ENCODE measurements at regions not wholly inside any gene's neighbourhood (a gene's known extent, or its start where the extent isn't known, plus 50 kb on each side); places are given as distances from the start of the nearest gene placed in this dataset.

DNA sequence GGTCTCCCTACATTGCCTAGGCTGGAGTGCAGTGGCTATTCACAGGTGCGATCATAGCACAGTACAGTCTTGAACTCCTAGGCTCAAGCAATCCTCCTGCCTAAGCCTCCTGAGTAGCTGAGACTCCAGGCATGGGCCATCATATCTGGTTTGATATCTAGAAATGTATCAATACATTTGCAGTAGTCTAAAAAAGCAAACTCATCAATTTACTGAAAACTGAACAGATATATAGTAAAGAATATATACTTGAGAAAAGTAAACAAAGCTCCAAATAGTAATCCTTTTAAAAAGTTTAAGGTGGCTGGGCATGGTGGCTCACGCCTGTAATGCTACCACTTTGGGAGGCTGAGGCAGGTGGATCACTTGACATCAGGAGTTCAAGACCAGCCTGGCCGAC, 57.1 kb upstream of the KMT2C start:
- no peak for TF ChIP-seq CTCF (IDR thresholded peaks at IDR 0.05; ENCODE audit: insufficient read depth, low read length)
- no peak for TF ChIP-seq POLR2AphosphoS5 (IDR thresholded peaks at IDR 0.05; ENCODE audit: low read depth)
- no peak for TF ChIP-seq REST (IDR thresholded peaks at IDR 0.05; ENCODE audit: insufficient replicate concordance, low read depth)
- no peak for TF ChIP-seq GABPA (IDR thresholded peaks at IDR 0.05; ENCODE audit: low read depth)
- no peak for TF ChIP-seq SPI1 (IDR thresholded peaks at IDR 0.05; ENCODE audit: borderline replicate concordance, low read depth)
